ENCODE measurements at regions not wholly inside any gene's neighbourhood (a gene's known extent, or its start where the extent isn't known, plus 50 kb on each side); places are given as distances from the start of the nearest gene placed in this dataset.
"Not testable (repeated sequence)": the region's sequence is repeated elsewhere in the genome, so short reads cannot be mapped to it uniquely, and the experiment has no call there.

- intact Hi-C loops (cut with DNase I; ENCODE audit: low total_unique reads) = no loop called here
- TF ChIP-seq POLR2A (IDR thresholded peaks at IDR 0.05) (no peak), CTCF (IDR thresholded peaks at IDR 0.05 in 4 of 5, conservative IDR thresholded peaks at IDR 0.05 in 1 of 5) (no peak)
- H3K9me3 ChIP-seq = no peaks in the 10 kb centered on the region
- no peak for ATAC-seq
- H3K27me3 ChIP-seq = no peaks in the 10 kb centered on the region
- no peak overlapping the region for H3K4me3 ChIP-seq
- H3K4me1 ChIP-seq = no peaks in the 10 kb centered on the region
- in situ Hi-C loops (cut with MboI; ENCODE audit: low sequenced_read_pairs in 4 of 4) = no loop called here
- DNase-seq = no peak
- no peak overlapping the region for H3K27ac ChIP-seq
- no peaks in the 10 kb centered on the region for H3K36me3 ChIP-seq
These were observed 150.9 kb upstream of the SLC35G4 start for GRCh38 chr18:11458447-11458846.

GRCh38 chr18:11457853-11458252 lies 151.5 kb upstream of the SLC35G4 start:
- DNase-seq; ATAC-seq; intact Hi-C loops (cut with DNase I; ENCODE audit: low total_unique reads): not testable (repeated sequence)

GRCh38 chr18:11454040-11454439 lies 155.4 kb upstream of the SLC35G4 start:
- TF ChIP-seq POLR2A (IDR thresholded peaks at IDR 0.05) = no peak
- TF ChIP-seq CTCF (IDR thresholded peaks at IDR 0.05 in 4 of 5, conservative IDR thresholded peaks at IDR 0.05 in 1 of 5) = no peak
- H3K27ac ChIP-seq = no peak overlapping the region
- DNase-seq (no peak), ATAC-seq (no peak)
- no peaks in the 10 kb centered on the region for H3K36me3 ChIP-seq
- H3K4me1 ChIP-seq = no peaks in the 10 kb centered on the region
- no peaks in the 10 kb centered on the region for H3K27me3 ChIP-seq
- intact Hi-C loops (cut with DNase I; ENCODE audit: low total_unique reads) (no loop called here), in situ Hi-C loops (cut with MboI; ENCODE audit: low sequenced_read_pairs in 4 of 4) (no loop called here)
- H3K4me3 ChIP-seq = no peak overlapping the region
- H3K9me3 ChIP-seq = no peaks in the 10 kb centered on the region

More at GRCh38 chr18:11457853-11458252, 151.5 kb upstream of the SLC35G4 start:
- H3K4me3 ChIP-seq; H3K27ac ChIP-seq; H3K36me3 ChIP-seq; H3K9me3 ChIP-seq; in situ Hi-C loops (cut with MboI; ENCODE audit: low sequenced_read_pairs in 4 of 4); H3K4me1 ChIP-seq; H3K27me3 ChIP-seq: not testable (repeated sequence)

GRCh38 chr18:11444169-11444568 lies 165.2 kb upstream of the SLC35G4 start:
- H3K27ac ChIP-seq; H3K4me1 ChIP-seq; H3K27me3 ChIP-seq; in situ Hi-C loops (cut with MboI; ENCODE audit: low sequenced_read_pairs in 4 of 4); ATAC-seq; H3K4me3 ChIP-seq; H3K36me3 ChIP-seq; intact Hi-C loops (cut with DNase I; ENCODE audit: low total_unique reads); DNase-seq; H3K9me3 ChIP-seq: not testable (repeated sequence)

GRCh38 chr18:11437046-11437445 lies 172.3 kb upstream of the SLC35G4 start:
- DNase-seq (no peak), ATAC-seq (no peak)
- H3K36me3 ChIP-seq = no peaks in the 10 kb centered on the region
- H3K27me3 ChIP-seq = no peaks in the 10 kb centered on the region
- in situ Hi-C loops (cut with MboI; ENCODE audit: low sequenced_read_pairs in 4 of 4) (no loop called here), intact Hi-C loops (cut with DNase I; ENCODE audit: low total_unique reads) (no loop called here)
- TF ChIP-seq POLR2A (IDR thresholded peaks at IDR 0.05) = no peak
- TF ChIP-seq CTCF (IDR thresholded peaks at IDR 0.05 in 4 of 5, conservative IDR thresholded peaks at IDR 0.05 in 1 of 5) = no peak
- no peak overlapping the region for H3K4me3 ChIP-seq
- peaks cover 0 to 3% (median 0%) of the 10 kb centered on the region in 3 donors for H3K9me3 ChIP-seq
- H3K4me1 ChIP-seq = no peaks in the 10 kb centered on the region
- H3K27ac ChIP-seq = no peak overlapping the region

GRCh38 chr18:11432360-11432811 lies 177.0 kb upstream of the SLC35G4 start:
- intact Hi-C loops (cut with DNase I; ENCODE audit: low total_unique reads) = no loop called here
- DNase-seq = no peak
- H3K4me3 ChIP-seq = no peak overlapping the region

More at GRCh38 chr18:11432360-11432811, 177.0 kb upstream of the SLC35G4 start:
- Histone ChIP-seq H3K4me1 (peaks cover 0 to 3% of the 10 kb centered on the region in 2 donors), H3K36me3 (no peaks in the 10 kb centered on the region), H3K27me3 (no peaks in the 10 kb centered on the region), H3K9me3 (peaks cover 0 to 3% (median 0%) of the 10 kb centered on the region in 3 donors), H3K27ac (no peak overlapping the region)
- ATAC-seq = no peak
- in situ Hi-C loops (cut with MboI; ENCODE audit: low sequenced_read_pairs in 4 of 4) = no loop called here
- no peak for TF ChIP-seq CTCF (IDR thresholded peaks at IDR 0.05 in 4 of 5, conservative IDR thresholded peaks at IDR 0.05 in 1 of 5)
- TF ChIP-seq POLR2A (IDR thresholded peaks at IDR 0.05) = no peak

Data from gastrocnemius medialis (tissue), 4 donors.